ENCODE measurements at regions not wholly inside any gene's neighbourhood (a gene's known extent, or its start where the extent isn't known, plus 50 kb on each side); places are given as distances from the start of the nearest gene placed in this dataset.

DNA sequence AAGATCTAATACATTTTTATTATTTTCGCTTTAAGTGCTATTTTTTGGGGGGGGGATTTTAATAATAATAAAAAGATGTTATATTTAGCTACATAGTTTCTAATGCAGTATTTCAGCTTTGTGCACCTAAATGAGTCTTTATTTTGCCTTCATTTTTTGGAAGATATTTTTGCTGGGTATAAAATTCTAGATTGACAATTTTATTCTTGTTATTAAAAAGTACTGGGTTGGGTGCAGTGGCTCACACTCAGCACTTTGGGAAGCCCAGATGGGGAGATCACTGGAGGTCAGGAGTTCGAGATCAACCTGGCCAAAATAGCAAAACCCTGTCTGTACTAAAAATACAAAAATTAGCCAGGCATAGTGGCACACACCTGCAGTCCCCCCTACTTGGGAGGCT is 173.6 kb downstream of the SLC15A5 start:
- Histone ChIP-seq H2BK120ac (replicated peaks; ENCODE audit: low read depth, low read length) (no peak overlapping the region), H3K23ac (ENCODE audit: insufficient read length) (no peak overlapping the region), H3K79me2 (ENCODE audit: control insufficient read depth in 1 of 2, insufficient read depth in 2 of 2, low read length in 2 of 2) (no peaks in the 10 kb centered on the region), H3K14ac (ENCODE audit: insufficient read length) (no peak overlapping the region), H4K91ac (replicated peaks; ENCODE audit: insufficient read length, low read length) (no peak overlapping the region), H3K4me3 (ENCODE audit: extremely low read depth in 1 of 4, insufficient read depth in 2 of 4, low read depth in 3 of 4, low read length in 4 of 4) (no peak overlapping the region), H3K36me3 (ENCODE audit: control insufficient read depth in 2 of 4, insufficient read depth in 4 of 4, low read length in 3 of 4) (no peaks in the 10 kb centered on the region), H3K4me2 (ENCODE audit: insufficient read depth in 1 of 2, low read depth in 2 of 2, low read length in 2 of 2) (no peak overlapping the region), H3K79me1 (ENCODE audit: low read depth, low read length) (no peaks in the 10 kb centered on the region), H3K23me2 (ENCODE audit: low read depth, low read length) (no peaks in the 10 kb centered on the region), H3K27me3 (replicated peaks in 1 of 4; ENCODE audit: control insufficient read depth in 3 of 4, extremely low read depth in 1 of 4, insufficient read depth in 3 of 4, low read length in 3 of 4) (peaks cover 0 to 1% (median 0%) of the 10 kb centered on the region in 4 experiments; a peak in 1 of 7 replicates), H3K18ac (ENCODE audit: extremely low read depth, low read length) (no peak overlapping the region), H4K5ac (ENCODE audit: insufficient read length, low read depth, low read length) (no peak overlapping the region), H2BK12ac (ENCODE audit: low read depth, low read length) (no peak overlapping the region), H2BK15ac (ENCODE audit: low read length) (no peak overlapping the region), H3K4ac (replicated peaks; ENCODE audit: insufficient read length, low read depth, low read length) (no peak overlapping the region), H2BK5ac (ENCODE audit: low read depth, low read length) (no peak overlapping the region), H2AK5ac (ENCODE audit: low read depth, low read length) (no peak overlapping the region), H3K27ac (ENCODE audit: low read depth, low read length) (no peak overlapping the region), H3K56ac (replicated peaks; ENCODE audit: insufficient read length, low read depth, low read length) (no peak overlapping the region), H3K9me3 (ENCODE audit: insufficient read depth in 2 of 2, low read depth in 1 of 2, low read length in 1 of 2) (0 out of 4 replicates have a peak, but pooled peaks cover 0 to 3% of the 10 kb centered on the region in 2 experiments), H4K8ac (ENCODE audit: extremely low read depth, insufficient read depth, low read length) (no peak overlapping the region), H3K4me1 (replicated peaks in 1 of 4; ENCODE audit: control insufficient read depth in 3 of 4, insufficient read depth in 4 of 4, low read length in 3 of 4) (no peaks in the 10 kb centered on the region), H2BK20ac (ENCODE audit: low read length) (no peak overlapping the region), H3K9ac (replicated peaks in 1 of 4; ENCODE audit: extremely low read depth in 1 of 4, low read depth in 3 of 4, low read length in 3 of 4) (no peak overlapping the region), H4K20me1 (replicated peaks in 1 of 2; ENCODE audit: control insufficient read depth in 1 of 2, insufficient read depth in 2 of 2, low read length in 2 of 2) (no peaks in the 10 kb centered on the region), H2AFZ (ENCODE audit: low read length) (no peak overlapping the region)
- ChIA-PET POLR2A (ENCODE audit: partially characterized antibody) (no interaction called here), CTCF (ENCODE audit: partially characterized antibody) (no interaction called here)
- 93% methylated on average over 2 of the region's 2 CpGs; no CpG with 5 or more reads in 1 of the 2 experiments for WGBS, 2 experiments (ENCODE audit: extremely low coverage in 1 of 2, insufficient coverage in 1 of 2, insufficient read length in 1 of 2, insufficient replicate concordance in 2 of 2, low coverage in 1 of 2, low lambda C conversion rate in 2 of 2, missing lambda C conversion rate in 1 of 2)
- FAIRE-seq, result no peak
- TF ChIP-seq SP4 (IDR thresholded peaks at IDR 0.05; ENCODE audit: low read length) (no peak), SP1 (IDR thresholded peaks at IDR 0.05; ENCODE audit: low read depth, low read length) (no peak), CTBP2 (IDR thresholded peaks at IDR 0.05; ENCODE audit: borderline replicate concordance, insufficient read depth, insufficient read length, low read length) (no peak), POU5F1 (IDR thresholded peaks at IDR 0.05; ENCODE audit: low read depth, low read length) (no peak), ZNF274 (IDR thresholded peaks at IDR 0.05; ENCODE audit: borderline replicate concordance, extremely low read depth, low read length) (no peak), E2F6 (IDR thresholded peaks at IDR 0.05) (no peak), TAF7 (optimal IDR thresholded peaks at IDR 0.05; ENCODE audit: borderline replicate concordance, low read depth, low read length) (no peak), BACH1 (IDR thresholded peaks at IDR 0.05; ENCODE audit: low read length) (no peak), NANOG (IDR thresholded peaks at IDR 0.05; ENCODE audit: insufficient read depth, low read depth, low read length, poor library complexity, severe bottlenecking) (no peak), RNF2 (IDR thresholded peaks at IDR 0.05; ENCODE audit: borderline replicate concordance, low read depth, low read length, missing control alignments, poor library complexity, severe bottlenecking) (no peak)
- DNase-seq (ENCODE audit: low read depth in 1 of 2, low spot score in 2 of 2), result no peak
